Mucosa of descending colon (tissue), 3 donors: ENCODE measurements at regions not wholly inside any gene's neighbourhood (a gene's known extent, or its start where the extent isn't known, plus 50 kb on each side); places are given as distances from the start of the nearest gene placed in this dataset.

Source experiments
- ATAC-seq: fragments of 200-7000 bp; cut with Tn5 transposase; one replicate; pipeline ENCODE4 v1.9.1; 2020; ENCODE audit warnings: mild to moderate bottlenecking, moderate library complexity
- DNase-seq, 3 donors: peaks; one replicate each; pipeline ENCODE4 v3.0.0-alpha.2; 2020
- H3K36me3 ChIP-seq: fragments of 200-600 bp; one replicate; pipeline ENCODE4 v1.8.0; 2021; ENCODE audit warnings: low read depth, mild to moderate bottlenecking
- H3K4me1 ChIP-seq: fragments of 200-600 bp; one replicate; pipeline ENCODE4 v1.8.0; 2021; ENCODE audit warnings: low read depth, mild to moderate bottlenecking
- H3K4me3 ChIP-seq: fragments of 200-600 bp; one replicate; pipeline ENCODE4 v1.8.0; 2021; ENCODE audit warnings: mild to moderate bottlenecking
- H3K9me3 ChIP-seq: fragments of 200-600 bp; one replicate; pipeline ENCODE4 v1.8.0; 2021; ENCODE audit warnings: mild to moderate bottlenecking
- intact Hi-C, 2 donors: fragments of 100-400 bp; cut with DNase I in 1 of 2; cut with micrococcal nuclease in 1 of 2; formaldehyde crosslinking; loops; one replicate each; pipeline versions ENCODE4 v1.11.0 to v1.11.1; 2022; cut with DNase I, micrococcal nuclease
- TF ChIP-seq, protein P1 (sequence below): fragments of 200-600 bp; IDR thresholded peaks from one replicate; pipeline ENCODE4 v1.8.0; 2022; ENCODE audit warnings: antibody characterized with exemption, mild to moderate bottlenecking
- donor health status: DM: no; HTN: no; CAD: no; lungs with moderate emphysema.
- donor health status: DM: no; HTN: no; CAD: no.
- donor health status: DM: no; HTN: yes; CAD: no.

DNA sequence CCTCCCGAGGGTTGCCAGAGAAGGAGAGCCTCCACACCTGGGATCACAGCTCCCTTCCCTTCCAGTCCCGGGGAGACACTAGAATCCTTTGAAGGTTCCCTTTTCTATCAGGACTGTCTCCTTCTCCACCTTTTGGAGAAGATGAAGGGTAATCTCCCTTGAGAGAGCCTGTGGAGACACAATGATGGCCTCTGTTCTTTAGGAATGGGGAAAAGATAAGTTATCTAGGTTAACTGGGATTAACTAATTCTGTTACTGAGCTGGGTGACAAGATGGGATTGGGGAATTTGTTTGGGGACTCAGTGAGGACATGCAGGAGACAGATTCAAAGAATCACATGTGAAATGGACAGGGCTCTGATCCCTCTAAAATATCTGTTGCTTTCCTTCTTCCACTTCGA, 181.1 kb upstream of the BMPER start:
- TF ChIP-seq, protein P1, sequence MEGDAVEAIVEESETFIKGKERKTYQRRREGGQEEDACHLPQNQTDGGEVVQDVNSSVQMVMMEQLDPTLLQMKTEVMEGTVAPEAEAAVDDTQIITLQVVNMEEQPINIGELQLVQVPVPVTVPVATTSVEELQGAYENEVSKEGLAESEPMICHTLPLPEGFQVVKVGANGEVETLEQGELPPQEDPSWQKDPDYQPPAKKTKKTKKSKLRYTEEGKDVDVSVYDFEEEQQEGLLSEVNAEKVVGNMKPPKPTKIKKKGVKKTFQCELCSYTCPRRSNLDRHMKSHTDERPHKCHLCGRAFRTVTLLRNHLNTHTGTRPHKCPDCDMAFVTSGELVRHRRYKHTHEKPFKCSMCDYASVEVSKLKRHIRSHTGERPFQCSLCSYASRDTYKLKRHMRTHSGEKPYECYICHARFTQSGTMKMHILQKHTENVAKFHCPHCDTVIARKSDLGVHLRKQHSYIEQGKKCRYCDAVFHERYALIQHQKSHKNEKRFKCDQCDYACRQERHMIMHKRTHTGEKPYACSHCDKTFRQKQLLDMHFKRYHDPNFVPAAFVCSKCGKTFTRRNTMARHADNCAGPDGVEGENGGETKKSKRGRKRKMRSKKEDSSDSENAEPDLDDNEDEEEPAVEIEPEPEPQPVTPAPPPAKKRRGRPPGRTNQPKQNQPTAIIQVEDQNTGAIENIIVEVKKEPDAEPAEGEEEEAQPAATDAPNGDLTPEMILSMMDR, result no peak
- DNase-seq (no peak), ATAC-seq (no peak)
- H3K4me3 ChIP-seq, result no peak overlapping the region
- no peaks in the 10 kb centered on the region for H3K4me1 ChIP-seq
- no peaks in the 10 kb centered on the region for H3K36me3 ChIP-seq
- no peaks in the 10 kb centered on the region for H3K9me3 ChIP-seq
- intact Hi-C loops, result no loop called here

DNA sequence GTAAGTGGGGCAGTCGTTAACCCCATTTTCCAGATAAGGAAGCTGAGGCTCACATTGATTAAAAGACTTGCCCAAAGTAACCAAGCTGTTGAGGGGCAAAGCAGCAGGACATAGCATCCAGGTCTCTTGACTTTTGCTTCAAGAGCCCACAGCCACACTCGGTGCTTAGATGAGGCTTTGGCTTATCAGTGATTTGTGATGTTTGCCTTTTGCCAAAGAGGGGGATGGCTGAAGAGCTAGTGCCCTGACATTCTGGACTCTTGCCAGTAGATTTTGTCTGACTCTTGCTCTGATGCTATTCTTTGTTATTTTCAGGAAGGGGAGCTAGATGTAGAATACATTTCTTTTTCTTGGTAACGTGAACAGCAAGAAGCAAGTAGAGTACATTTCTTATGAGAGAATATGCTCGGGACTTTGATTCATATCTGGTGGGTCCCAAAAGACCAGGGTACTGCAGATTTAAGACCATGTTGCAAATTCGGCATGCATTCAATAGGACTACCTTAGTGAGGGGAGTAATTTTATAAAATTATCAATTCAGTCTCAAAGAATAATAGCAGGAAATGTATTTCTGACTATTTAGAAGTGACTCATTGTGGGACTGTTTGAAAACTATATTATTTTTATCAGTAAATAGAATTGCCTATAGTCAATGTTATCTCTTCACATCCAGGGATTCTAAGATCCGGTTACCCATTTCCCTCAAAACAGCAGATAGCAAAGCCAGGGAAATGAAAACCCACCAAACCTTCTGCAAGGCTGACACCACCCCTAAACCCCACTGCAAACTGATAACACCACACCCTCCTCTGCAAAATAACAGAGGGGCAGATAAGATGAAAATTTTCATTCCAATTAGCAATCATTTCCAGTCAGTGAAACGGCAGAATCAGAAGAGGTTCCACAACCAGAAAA, 180.0 kb upstream of the BMPER start:
- ATAC-seq, result no peak
- Histone ChIP-seq H3K9me3 (no peaks in the 10 kb centered on the region), H3K36me3 (no peaks in the 10 kb centered on the region), H3K4me3 (no peak overlapping the region), H3K4me1 (no peaks in the 10 kb centered on the region)
- intact Hi-C loops, result no loop called here
- DNase-seq, result no peak
- TF ChIP-seq, protein P1, result no peak

DNA sequence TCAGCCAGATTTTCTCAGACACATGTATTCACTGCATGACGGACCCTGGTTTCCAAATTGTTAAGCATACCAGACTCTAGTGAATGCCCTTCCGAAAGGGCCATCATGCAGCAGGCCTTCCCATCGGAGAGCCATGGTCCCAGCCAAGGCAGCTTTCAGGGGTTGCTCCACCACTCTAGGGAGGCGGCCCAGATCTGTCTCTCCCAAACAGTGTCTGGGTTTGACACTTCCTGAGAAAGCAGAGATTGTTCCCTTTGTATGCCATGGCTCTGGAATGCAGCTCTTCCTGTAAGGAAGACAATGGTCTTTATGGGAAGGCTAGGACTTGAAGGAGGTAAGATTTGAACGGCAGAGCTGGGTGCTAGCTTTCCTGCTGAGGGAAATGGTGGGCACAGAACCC, 178.8 kb upstream of the BMPER start:
- Histone ChIP-seq H3K9me3 (no peaks in the 10 kb centered on the region), H3K4me1 (no peaks in the 10 kb centered on the region), H3K36me3 (no peaks in the 10 kb centered on the region), H3K4me3 (no peak overlapping the region)
- intact Hi-C loops, result no loop called here
- no peak for DNase-seq
- no peak for ATAC-seq
- TF ChIP-seq, protein P1, result no peak

DNA sequence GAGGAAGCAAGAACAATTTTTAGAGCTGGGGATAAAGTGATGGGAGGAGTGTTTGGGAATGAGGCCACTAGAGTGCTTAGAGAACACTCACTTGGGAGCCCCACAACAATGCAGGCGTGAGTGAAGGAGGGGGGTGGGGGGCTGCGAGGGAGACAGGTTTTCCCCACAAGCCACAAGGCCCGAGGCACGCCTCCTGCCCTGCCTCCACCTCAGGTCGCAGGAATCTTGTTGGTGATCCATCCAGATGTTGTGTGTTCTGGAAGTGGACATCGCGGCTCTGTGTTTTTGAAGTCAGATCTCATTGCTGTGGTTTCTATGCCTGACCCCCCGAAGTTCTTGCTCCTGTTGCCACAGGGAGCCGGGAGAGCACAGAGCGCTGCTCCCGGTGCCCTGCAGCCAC, 178.0 kb upstream of the BMPER start:
- intact Hi-C loops, result no loop called here
- no peak for DNase-seq
- Histone ChIP-seq H3K9me3 (no peaks in the 10 kb centered on the region), H3K36me3 (no peaks in the 10 kb centered on the region), H3K4me3 (no peak overlapping the region), H3K4me1 (no peaks in the 10 kb centered on the region)
- TF ChIP-seq, protein P1, result no peak
- ATAC-seq, result no peak

DNA sequence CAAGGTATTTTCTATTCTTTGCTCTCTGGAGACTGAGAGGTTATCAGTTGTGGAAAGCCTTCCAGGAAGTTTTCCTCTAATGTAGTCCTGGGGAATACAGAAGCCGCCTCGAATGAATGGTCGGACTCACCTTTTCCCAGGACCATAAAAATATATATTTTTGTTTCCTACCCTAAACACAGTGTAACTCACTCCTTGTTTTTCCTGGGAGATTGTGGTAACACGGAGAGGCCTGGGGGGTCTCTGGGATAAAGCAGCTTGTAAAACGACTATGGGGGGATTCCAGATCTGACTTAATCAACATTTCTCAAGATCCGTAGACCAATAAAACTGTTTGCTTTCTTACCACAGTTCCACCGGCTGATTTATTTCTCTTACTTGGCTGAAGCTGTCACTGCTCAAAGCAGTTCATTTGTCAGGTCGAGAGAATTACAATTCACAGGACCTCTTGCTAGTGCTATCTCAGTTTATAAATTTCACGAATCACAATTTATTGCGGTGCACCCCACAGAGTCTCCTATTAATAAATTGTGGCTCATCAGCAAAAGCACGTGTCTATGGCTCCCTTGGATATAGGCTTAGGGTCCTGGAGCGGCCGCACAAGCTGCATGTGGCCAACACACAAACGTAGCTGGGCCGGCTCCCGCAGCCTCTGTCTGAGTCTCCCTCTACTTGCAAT, 176.3 kb upstream of the BMPER start:
- ATAC-seq (peak; percentile 72), DNase-seq (no peak)
- Histone ChIP-seq H3K4me3 (no peak overlapping the region), H3K4me1 (no peaks in the 10 kb centered on the region), H3K9me3 (no peaks in the 10 kb centered on the region), H3K36me3 (no peaks in the 10 kb centered on the region)
- TF ChIP-seq, protein P1, result no peak
- intact Hi-C loops, result no loop called here
